ENCODE measurements at regions not wholly inside any gene's neighbourhood (a gene's known extent, or its start where the extent isn't known, plus 50 kb on each side); places are given as distances from the start of the nearest gene placed in this dataset.

DNA sequence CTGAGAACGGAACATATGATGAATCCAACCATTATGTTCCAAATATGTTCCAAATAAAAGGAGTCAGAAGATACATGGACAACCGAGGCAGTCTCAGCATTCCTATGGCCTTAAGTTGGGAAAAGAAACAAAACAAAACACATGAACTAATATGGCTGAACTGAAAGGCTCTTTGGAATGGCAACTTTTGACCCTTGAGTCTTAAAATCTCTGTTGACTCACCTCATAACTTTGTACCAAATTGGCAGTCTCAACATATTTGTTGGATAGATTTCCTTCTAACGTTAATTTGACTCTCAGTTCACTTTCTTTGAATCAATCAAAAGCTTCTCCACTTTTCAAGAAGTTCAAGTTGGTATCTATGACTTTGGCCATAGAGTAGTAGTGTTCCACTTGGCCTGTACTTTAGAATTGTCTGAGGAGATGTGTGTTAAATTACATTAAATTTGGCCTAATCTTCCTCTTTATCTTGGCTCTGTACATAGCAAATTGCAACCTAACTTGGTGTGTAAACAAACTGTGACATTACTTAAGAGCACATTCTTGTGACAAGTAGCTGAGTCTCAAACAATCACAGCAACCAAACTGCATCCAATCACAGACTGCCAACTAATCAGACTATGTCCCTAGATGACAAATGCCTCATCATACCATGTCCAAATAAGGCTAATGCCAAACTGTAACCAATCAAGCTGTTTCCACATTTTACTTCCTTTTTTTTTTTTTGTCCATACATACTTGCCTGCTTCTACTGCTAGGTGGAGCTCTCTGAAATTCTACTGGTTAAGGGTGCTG lies 208.8 kb downstream of the BMP2 start:
- 0% methylated on average over 3 of the region's 3 CpGs for WGBS (ENCODE audit: low lambda C conversion rate)
- no peaks in the 10 kb centered on the region for H4K20me1 ChIP-seq (ENCODE audit: insufficient read depth, low read length)
- DNase-seq (ENCODE audit: low spot score), result no peak
- no peak overlapping the region for H3K9ac ChIP-seq (ENCODE audit: insufficient read depth, low read depth, low read length)
- TF ChIP-seq ZNF7 (CRISPR knock-in tag; IDR thresholded peaks at IDR 0.05) (no peak), RFXAP (CRISPR knock-in tag; IDR thresholded peaks at IDR 0.05; ENCODE audit: borderline replicate concordance) (no peak), SKI (IDR thresholded peaks at IDR 0.05; ENCODE audit: partially characterized antibody) (no peak), ZNF350 (CRISPR knock-in tag; IDR thresholded peaks at IDR 0.05; ENCODE audit: borderline replicate concordance, low read depth) (no peak), SRSF1 (optimal IDR thresholded peaks at IDR 0.05; ENCODE audit: low read depth, low read length) (no peak), XBP1 (CRISPR knock-in tag; IDR thresholded peaks at IDR 0.05) (no peak), MATR3 (CRISPR knock-in tag; IDR thresholded peaks at IDR 0.05) (no peak), WIZ (CRISPR knock-in tag; IDR thresholded peaks at IDR 0.05) (no peak), ZFP36 (IDR thresholded peaks at IDR 0.05; ENCODE audit: borderline replicate concordance, low read depth, low read length, partially characterized antibody) (no peak), PRDM10 (CRISPR knock-in tag; IDR thresholded peaks at IDR 0.05; ENCODE audit: low read depth) (no peak), ATM (IDR thresholded peaks at IDR 0.05; ENCODE audit: borderline replicate concordance) (no peak)
- TF ChIP-seq, protein P1, sequence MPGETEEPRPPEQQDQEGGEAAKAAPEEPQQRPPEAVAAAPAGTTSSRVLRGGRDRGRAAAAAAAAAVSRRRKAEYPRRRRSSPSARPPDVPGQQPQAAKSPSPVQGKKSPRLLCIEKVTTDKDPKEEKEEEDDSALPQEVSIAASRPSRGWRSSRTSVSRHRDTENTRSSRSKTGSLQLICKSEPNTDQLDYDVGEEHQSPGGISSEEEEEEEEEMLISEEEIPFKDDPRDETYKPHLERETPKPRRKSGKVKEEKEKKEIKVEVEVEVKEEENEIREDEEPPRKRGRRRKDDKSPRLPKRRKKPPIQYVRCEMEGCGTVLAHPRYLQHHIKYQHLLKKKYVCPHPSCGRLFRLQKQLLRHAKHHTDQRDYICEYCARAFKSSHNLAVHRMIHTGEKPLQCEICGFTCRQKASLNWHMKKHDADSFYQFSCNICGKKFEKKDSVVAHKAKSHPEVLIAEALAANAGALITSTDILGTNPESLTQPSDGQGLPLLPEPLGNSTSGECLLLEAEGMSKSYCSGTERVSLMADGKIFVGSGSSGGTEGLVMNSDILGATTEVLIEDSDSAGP (CRISPR knock-in tag; IDR thresholded peaks at IDR 0.05; ENCODE audit: borderline replicate concordance), result no peak
- TF ChIP-seq, protein P2, sequence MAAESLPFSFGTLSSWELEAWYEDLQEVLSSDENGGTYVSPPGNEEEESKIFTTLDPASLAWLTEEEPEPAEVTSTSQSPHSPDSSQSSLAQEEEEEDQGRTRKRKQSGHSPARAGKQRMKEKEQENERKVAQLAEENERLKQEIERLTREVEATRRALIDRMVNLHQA (CRISPR knock-in tag; IDR thresholded peaks at IDR 0.05), result no peak
- TF ChIP-seq, protein P3, sequence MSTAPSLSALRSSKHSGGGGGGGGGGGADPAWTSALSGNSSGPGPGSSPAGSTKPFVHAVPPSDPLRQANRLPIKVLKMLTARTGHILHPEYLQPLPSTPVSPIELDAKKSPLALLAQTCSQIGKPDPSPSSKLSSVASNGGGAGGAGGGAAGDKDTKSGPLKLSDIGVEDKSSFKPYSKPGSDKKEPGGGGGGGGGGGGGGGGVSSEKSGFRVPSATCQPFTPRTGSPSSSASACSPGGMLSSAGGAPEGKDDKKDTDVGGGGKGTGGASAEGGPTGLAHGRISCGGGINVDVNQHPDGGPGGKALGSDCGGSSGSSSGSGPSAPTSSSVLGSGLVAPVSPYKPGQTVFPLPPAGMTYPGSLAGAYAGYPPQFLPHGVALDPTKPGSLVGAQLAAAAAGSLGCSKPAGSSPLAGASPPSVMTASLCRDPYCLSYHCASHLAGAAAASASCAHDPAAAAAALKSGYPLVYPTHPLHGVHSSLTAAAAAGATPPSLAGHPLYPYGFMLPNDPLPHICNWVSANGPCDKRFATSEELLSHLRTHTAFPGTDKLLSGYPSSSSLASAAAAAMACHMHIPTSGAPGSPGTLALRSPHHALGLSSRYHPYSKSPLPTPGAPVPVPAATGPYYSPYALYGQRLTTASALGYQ (CRISPR knock-in tag; IDR thresholded peaks at IDR 0.05), result no peak
- FAIRE-seq, result no peak
- intact Hi-C loops (cut with micrococcal nuclease; ENCODE audit: unreplicated experiment), result no loop called here
- no peak for ATAC-seq
- H3K4me3 ChIP-seq (replicated peaks in 1 of 3; ENCODE audit: insufficient read depth in 1 of 3, low read depth in 2 of 3, low read length in 3 of 3), result no peak overlapping the region
- H3K4me1 ChIP-seq (ENCODE audit: insufficient read depth, low read length), result no peaks in the 10 kb centered on the region
- no peak overlapping the region for H3K27ac ChIP-seq (ENCODE audit: extremely low read length, insufficient read depth, low read length)
- BruUV-seq (replicated peaks), result no TSS peak
- CTCF ChIA-PET (ENCODE audit: low intra/inter-chr PET ratio, low total read pairs), result no interaction called here
- H3K36me3 ChIP-seq (replicated peaks in 1 of 2; ENCODE audit: control insufficient read depth in 1 of 2, insufficient read depth in 2 of 2, low read length in 2 of 2), result no peaks in the 10 kb centered on the region
- no peak overlapping the region for H2AFZ ChIP-seq (ENCODE audit: low read length)
- H3K79me2 ChIP-seq (ENCODE audit: insufficient read depth, low read length), result no peaks in the 10 kb centered on the region
- no peak overlapping the region for H3K4me2 ChIP-seq (ENCODE audit: low read depth, low read length)
- H3K9me3 ChIP-seq (ENCODE audit: low read length), result peaks cover 73% of the 10 kb centered on the region
- POLR2A ChIA-PET, result no interaction called here
- in situ Hi-C loops (cut with HindIII; ENCODE audit: extremely low pct_ligation_motif_present, low pct_unique_long_range_greater_than_20kb), result no loop called here
- no peaks in the 10 kb centered on the region for H3K27me3 ChIP-seq (ENCODE audit: control insufficient read depth in 1 of 2, insufficient read depth in 2 of 2, low read length in 2 of 2)
